Ectodermal cell (in vitro differentiated cells): ENCODE measurements at regions not wholly inside any gene's neighbourhood (a gene's known extent, or its start where the extent isn't known, plus 50 kb on each side); places are given as distances from the start of the nearest gene placed in this dataset.
"Not testable (repeated sequence)": the region's sequence is repeated elsewhere in the genome, so short reads cannot be mapped to it uniquely, and the experiment has no call there.

Experiments
- H3K27ac ChIP-seq: 2 replicates; pipeline ENCODE4 v1.7.0; 2013; ENCODE audit warnings: mild to moderate bottlenecking, low read depth, low read length; ENCODE audit not compliant: insufficient read depth, poor library complexity, severe bottlenecking
- H3K27me3 ChIP-seq: 2 replicates; pipeline ENCODE4 v1.7.0; 2013; ENCODE audit warnings: mild to moderate bottlenecking, low read length; ENCODE audit not compliant: insufficient read depth, control insufficient read depth, poor library complexity, severe bottlenecking
- H3K36me3 ChIP-seq: one replicate; pipeline ENCODE4 v1.7.0; 2013; ENCODE audit warnings: low read length; ENCODE audit not compliant: control insufficient read depth, insufficient read depth
- H3K4me1 ChIP-seq: one replicate; pipeline ENCODE4 v1.7.0; 2013; ENCODE audit warnings: low read length; ENCODE audit not compliant: control insufficient read depth, insufficient read depth
- H3K4me3 ChIP-seq: 2 replicates; pipeline ENCODE4 v1.7.0; 2013; ENCODE audit warnings: low read depth, low read length, control low read depth; ENCODE audit not compliant: insufficient read depth
- H3K9me3 ChIP-seq: 2 replicates; pipeline ENCODE4 v1.7.0; 2013; ENCODE audit warnings: mild to moderate bottlenecking, low read length, moderate library complexity; ENCODE audit not compliant: control insufficient read depth
- WGBS, 2 experiments: methylation state at CpG; one replicate each; pipeline ENCODE4 v1.1.7; 2013; ENCODE audit warnings: missing lambda C conversion rate in 2 of 2; 5-methylcytosine and 5-hydroxymethylcytosine counted together

DNA sequence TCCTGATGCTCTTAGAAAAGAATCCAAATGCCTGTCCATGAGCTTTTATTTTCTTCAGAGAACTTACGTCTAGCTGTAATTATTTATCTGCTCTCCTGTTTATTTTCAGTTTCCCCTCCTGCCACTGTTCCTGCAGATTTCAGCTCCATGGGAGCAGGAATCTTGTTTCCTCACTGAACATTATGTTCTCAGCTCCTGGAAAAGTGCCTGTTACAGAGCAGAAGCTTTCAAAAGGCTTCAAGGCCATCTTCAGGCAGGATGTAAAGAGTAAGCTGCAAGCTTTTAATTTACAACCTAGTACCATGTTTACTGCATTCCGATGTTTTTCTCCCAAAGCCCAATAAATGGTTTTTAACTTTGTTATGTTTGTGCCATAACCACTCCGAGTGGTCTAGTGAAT, 98.4 kb upstream of the BTG1 start:
- 76 to 84% methylated on average over 2 to 3 of the region's 3 CpGs for WGBS, 2 experiments
- no peaks in the 10 kb centered on the region for H3K27me3 ChIP-seq
- H3K4me3 ChIP-seq: no peak overlapping the region

DNA sequence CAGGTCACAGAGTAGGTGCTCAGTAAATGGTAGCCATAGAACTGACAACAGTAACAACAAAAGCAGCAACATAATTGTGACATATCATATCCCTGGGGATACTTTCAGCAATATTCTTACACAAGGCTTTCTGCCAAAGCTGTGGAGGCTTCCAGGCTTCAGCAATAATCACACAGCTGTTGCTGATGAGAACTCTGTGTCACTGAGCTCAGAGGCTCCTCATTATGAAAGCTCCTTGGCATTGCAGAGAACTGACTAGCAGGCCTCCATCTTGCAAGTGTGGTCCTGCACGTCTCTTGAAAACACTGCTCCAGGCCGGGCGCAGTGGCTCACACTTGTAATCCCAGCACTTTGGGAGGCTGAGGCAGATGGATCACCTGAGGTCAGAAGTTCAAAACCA, 97.3 kb upstream of the BTG1 start:
- Histone ChIP-seq H3K4me1 (no peaks in the 10 kb centered on the region), H3K9me3 (no peaks in the 10 kb centered on the region), H3K4me3 (no peak overlapping the region), H3K27me3 (no peaks in the 10 kb centered on the region), H3K27ac (no peak overlapping the region), H3K36me3 (no peaks in the 10 kb centered on the region)
- 93 to 96% methylated on average over 3 of the region's 3 CpGs for WGBS, 2 experiments

More for the DNA sequence above, 98.4 kb upstream of the BTG1 start:
- no peaks in the 10 kb centered on the region for H3K4me1 ChIP-seq
- no peak overlapping the region for H3K27ac ChIP-seq
- no peaks in the 10 kb centered on the region for H3K9me3 ChIP-seq
- H3K36me3 ChIP-seq: no peaks in the 10 kb centered on the region

DNA sequence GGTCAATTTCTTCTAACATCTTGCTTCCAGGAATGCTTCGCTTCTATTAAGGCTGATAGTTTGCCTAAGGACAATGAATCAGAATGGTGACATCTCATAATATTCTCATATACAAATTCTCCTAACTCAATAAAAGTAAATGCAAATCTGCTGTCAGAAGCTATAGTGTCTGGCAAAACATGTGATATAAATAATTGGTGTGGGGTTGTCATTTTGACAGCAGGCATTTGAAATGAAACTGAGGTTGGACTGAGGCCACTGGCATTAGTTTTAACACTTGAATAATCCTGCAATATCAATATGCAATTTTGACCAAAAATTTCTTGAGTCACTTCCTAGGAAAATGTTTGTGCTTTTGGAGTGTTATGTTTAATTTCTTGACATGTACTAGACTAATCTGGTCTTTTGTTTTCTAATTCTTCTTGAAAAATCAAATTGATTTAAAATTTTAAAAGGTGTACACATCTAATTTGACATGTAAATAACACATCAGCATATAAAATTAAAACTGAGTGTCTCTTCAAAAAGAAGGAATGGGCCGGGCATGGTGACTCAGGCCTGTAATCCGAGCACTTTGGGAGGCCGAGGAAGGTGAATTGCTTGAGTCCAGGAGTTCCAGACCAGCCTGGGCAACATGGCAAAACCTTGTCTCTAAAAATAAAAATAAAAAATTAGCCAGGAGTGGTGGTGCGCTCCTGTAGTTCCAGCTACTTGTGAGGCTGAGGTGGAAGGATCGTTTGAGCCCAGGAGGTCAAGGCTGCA, 92.3 kb upstream of the BTG1 start:
- H3K27ac ChIP-seq: no peak overlapping the region
- 90 to 93% methylated on average over 6 of the region's 6 CpGs for WGBS, 2 experiments
- no peaks in the 10 kb centered on the region for H3K9me3 ChIP-seq
- H3K36me3 ChIP-seq: no peaks in the 10 kb centered on the region
- H3K4me3 ChIP-seq: no peak overlapping the region
- H3K4me1 ChIP-seq: no peaks in the 10 kb centered on the region
- H3K27me3 ChIP-seq: no peaks in the 10 kb centered on the region

DNA sequence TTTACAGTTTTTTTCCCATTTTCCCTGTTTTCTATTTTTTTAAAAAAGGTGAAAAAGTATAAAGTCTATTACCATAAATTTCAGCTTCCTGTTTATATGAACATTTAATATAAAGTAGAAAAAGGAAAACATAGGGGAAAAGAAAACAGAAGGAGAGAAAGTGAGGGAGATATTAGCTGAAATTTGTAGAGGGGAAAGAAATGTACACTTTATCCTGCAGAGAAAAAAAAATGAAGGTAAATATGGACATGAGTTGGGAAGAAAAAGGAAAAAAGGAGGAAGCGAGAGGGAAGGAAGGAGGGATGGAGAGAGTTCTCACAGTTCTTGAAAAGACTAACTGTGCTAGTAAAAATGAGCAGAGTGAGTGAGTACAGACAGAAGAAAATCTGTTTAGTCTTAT, 91.6 kb upstream of the BTG1 start:
- Histone ChIP-seq H3K4me1 (no peaks in the 10 kb centered on the region), H3K27ac (no peak overlapping the region), H3K4me3 (no peak overlapping the region), H3K36me3 (no peaks in the 10 kb centered on the region), H3K9me3 (no peaks in the 10 kb centered on the region), H3K27me3 (no peaks in the 10 kb centered on the region)
- WGBS, 2 experiments: 95% methylated on average over 1 of the region's 1 CpG

DNA sequence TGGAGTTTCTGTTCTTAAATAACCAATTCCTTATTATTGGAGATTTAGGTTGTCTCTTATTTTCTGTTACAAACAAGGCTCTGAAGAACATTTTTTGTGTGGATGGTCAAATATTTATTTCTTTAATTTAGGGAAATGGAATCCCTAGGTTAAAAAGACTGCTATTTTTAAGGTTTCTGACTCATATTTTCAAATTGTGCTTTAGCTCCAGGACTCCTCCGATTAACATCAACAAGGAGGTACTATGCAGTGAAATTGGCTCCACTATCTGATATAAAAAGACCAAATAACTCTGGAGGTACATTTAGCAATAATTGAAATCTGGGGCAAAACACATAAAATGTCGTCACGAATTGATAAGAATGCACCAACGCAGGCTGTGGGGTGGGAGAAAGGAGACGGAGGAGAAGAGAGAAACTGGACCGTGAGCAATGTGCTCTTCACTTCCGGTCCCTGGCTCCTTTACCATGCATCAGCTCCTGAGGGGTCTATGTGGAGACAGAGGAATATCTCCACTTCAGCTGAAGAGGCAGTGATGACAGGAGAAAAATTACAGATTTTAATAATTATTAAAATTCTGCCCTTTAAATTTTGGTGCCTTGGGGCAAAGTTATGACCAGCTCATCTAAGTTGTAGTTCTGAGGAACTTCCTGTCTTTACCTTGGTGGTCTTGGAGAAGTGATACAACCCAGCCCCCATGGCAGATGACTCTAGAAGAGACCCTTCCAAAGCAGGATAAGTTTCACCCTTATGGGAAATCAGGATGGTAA, 90.2 kb upstream of the BTG1 start:
- no peaks in the 10 kb centered on the region for H3K27me3 ChIP-seq
- H3K9me3 ChIP-seq: no peaks in the 10 kb centered on the region
- no peak overlapping the region for H3K4me3 ChIP-seq
- WGBS, 2 experiments: 91 to 94% methylated on average over 7 of the region's 7 CpGs
- H3K36me3 ChIP-seq: no peaks in the 10 kb centered on the region
- no peak overlapping the region for H3K27ac ChIP-seq
- H3K4me1 ChIP-seq: no peaks in the 10 kb centered on the region

DNA sequence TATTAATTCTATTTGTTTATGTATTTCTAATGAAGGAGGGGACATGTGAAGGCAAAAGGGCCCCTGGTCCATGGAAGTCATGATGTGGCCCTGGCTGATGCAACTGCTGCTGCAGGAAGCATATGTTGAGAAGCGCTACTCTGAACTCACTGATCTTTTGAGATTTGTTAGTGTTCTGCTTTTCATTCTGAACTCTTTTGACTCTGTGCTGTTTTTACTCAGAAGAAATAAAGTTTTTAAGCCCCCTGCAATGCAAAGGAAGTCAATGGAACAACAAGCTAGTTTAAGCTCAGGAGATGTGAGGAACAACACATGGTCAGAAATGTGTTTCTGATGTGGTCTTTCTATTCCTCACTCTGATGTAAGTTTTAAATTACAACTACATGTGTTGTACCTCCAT, 88.9 kb upstream of the BTG1 start:
- Histone ChIP-seq H3K9me3 (no peaks in the 10 kb centered on the region), H3K27ac (no peak overlapping the region), H3K4me1 (no peaks in the 10 kb centered on the region), H3K27me3 (no peaks in the 10 kb centered on the region), H3K4me3 (no peak overlapping the region), H3K36me3 (no peaks in the 10 kb centered on the region)
- 90 to 92% methylated on average over 1 of the region's 1 CpG for WGBS, 2 experiments

DNA sequence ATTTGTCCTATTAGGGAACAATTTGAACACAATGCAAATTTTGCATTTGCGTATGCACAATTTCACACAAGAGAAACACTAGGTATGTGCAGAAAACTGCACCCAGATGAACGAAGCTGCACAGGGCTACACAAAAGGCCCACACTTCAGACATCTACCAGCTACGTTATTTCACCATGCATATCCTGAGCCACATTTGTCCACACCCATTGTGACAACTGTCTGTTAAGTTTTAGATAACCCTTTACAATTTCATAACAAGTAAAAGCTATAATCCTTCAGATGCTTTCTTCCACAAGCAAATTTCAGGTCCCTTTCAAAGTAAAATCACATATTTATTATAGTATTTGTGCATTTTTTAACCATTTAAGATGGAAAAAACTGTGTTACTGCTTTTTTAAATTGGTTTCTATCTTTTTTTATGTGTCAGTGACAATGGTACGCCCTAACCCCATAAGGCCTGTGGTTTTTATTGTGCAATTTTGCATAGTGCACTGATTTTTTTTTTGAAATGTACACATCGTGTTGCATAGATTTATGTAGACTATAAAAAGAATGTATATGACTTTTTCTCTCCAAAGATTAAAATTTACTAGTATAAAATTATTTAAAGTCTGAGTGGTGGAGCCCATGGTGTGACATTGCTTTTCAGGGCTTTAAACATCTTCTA, 87.8 kb upstream of the BTG1 start:
- Histone ChIP-seq H3K36me3 (no peaks in the 10 kb centered on the region), H3K27ac (no peak overlapping the region), H3K9me3 (no peaks in the 10 kb centered on the region), H3K4me1 (no peaks in the 10 kb centered on the region), H3K4me3 (no peak overlapping the region), H3K27me3 (no peaks in the 10 kb centered on the region)
- WGBS, 2 experiments: 94 to 96% methylated on average over 4 to 5 of the region's 5 CpGs

DNA sequence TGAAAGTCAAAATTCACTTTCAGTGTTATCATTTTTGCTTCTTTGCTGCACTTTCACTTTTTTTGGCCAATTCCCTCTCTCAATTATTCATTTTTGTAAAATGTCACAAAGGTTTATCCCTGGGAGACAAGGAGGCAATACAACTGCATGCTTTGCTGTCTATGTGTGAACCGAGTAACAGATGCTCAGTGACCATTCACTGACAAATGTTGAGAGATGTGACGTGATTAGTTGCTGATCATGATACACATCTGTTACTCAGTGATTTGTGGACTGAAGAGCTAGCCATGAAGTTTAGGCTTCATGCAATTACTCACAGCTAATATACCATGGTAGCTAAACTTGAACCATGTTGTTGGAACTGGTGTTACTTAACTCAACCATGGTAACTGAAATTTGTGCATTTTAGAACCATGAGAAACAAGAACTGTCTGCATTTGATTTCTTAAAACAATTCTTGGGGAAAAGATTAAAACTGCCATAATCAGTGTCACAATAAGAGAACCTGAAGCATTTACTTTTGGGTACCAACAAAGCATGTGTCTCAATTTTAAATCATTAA, 86.8 kb upstream of the BTG1 start:
- not testable (repeated sequence) for H3K4me3 ChIP-seq, H3K9me3 ChIP-seq, H3K27me3 ChIP-seq, H3K4me1 ChIP-seq, H3K27ac ChIP-seq, H3K36me3 ChIP-seq
- no CpG with 5 or more reads among the region's 2 CpGs for WGBS, 2 experiments

DNA sequence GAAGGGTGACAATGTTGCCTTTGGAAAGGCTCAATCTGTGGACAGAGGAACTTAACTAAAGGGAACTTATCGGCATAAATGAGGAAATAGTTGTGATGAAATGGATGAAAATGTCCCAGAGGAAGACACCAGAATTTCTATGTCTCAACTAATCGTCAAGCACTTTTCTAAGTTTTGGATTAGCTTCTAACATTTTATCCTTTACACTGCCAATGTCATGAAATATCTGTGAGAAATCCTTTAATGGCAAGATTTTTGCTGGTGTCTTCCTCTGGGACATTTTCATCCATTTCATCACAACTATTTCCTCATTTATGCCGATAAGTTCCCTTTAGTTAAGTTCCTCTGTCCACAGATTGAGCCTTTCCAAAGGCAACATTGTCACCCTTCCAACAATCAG, 86.3 kb upstream of the BTG1 start:
- not testable (repeated sequence) for H3K27me3 ChIP-seq, H3K4me3 ChIP-seq, H3K36me3 ChIP-seq, H3K9me3 ChIP-seq, H3K4me1 ChIP-seq, H3K27ac ChIP-seq
- 83 to 87% methylated on average over 1 of the region's 3 CpGs for WGBS, 2 experiments

DNA sequence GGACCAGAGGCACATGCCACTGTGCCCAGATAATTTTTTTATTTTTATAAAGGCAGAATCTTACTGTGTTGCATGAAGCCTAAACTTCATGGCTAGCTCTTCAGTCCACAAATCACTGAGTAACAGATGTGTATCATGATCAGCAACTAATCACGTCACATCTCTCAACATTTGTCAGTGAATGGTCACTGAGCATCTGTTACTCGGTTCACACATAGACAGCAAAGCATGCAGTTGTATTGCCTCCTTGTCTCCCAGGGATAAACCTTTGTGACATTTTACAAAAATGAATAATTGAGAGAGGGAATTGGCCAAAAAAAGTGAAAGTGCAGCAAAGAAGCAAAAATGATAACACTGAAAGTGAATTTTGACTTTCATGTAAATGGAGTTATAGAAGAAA, 85.9 kb upstream of the BTG1 start:
- not testable (repeated sequence) for H3K4me1 ChIP-seq, H3K4me3 ChIP-seq, H3K27ac ChIP-seq, H3K9me3 ChIP-seq, H3K27me3 ChIP-seq, H3K36me3 ChIP-seq
- WGBS, 2 experiments: no CpG with 5 or more reads among the region's 2 CpGs
